K562 (cell line): ENCODE measurements at regions not wholly inside any gene's neighbourhood (a gene's known extent, or its start where the extent isn't known, plus 50 kb on each side); places are given as distances from the start of the nearest gene placed in this dataset.

Source experiments
- ATAC-seq: fragments of 200-7000 bp; cut with Tn5 transposase; 3 replicates; pipeline ENCODE4 v1.9.1; 2020; ENCODE audit warnings: moderate library complexity
- BruUV-seq: library from RNA; stranded (reverse); fragments of 400-500 nt; replicated peaks from 2 replicates; lab custom pipeline; 2021; lab: Mats Ljungman, UMichigan
- CTCF ChIA-PET: fragments of 300-600 bp; formaldehyde crosslinking; extraction: SDS; loops from one replicate; lab custom pipeline; 2021; ENCODE audit warnings: low intra/inter-chr PET ratio; lab: Yijun Ruan, JAX
- POLR2A ChIA-PET: fragments of 300-600, 350-650 bp; sonication (Branson Sonifier 250); formaldehyde crosslinking; extraction: SDS; loops from one replicate; lab custom pipeline; 2021; ENCODE audit warnings: antibody characterized with exemption, inconsistent platforms; lab: Yijun Ruan, JAX
- DNase-seq, 4 experiments: peaks; one replicate each; pipeline versions ENCODE4 v3.0.0 to v3.0.0-alpha.2; 2011 to 2018; ENCODE audit warnings: low spot score in 3 of 4, mixed read lengths in 3 of 4; ENCODE audit errors: extremely low read depth in 1 of 4
- FAIRE-seq: peaks from 2 replicates; lab custom pipeline; 2011; peaks lifted over from hg19 to GRCh38; lab: Jason Lieb, UNC
- H2AFZ ChIP-seq: 2 replicates; pipeline ENCODE4 v1.6.0; 2011; ENCODE audit warnings: low read depth, low read length, control low read depth, inconsistent platforms
- H3K27ac ChIP-seq: fragments of 200-600 bp; 3 replicates; pipeline ENCODE4 v1.8.0; 2011; ENCODE audit warnings: low read depth, mild to moderate bottlenecking, control low read depth, inconsistent platforms, low read length, moderate library complexity, mixed read lengths; ENCODE audit errors: extremely low read depth
- H3K27me3 ChIP-seq, 2 experiments: fragments of 300-600 bp in 1 of 2; 2 replicates in 1 of 2; 3 replicates in 1 of 2; pipeline versions ENCODE4 v1.6.0 to v1.8.0; 2011; ENCODE audit warnings: inconsistent platforms in 2 of 2, low read length in 2 of 2, mild to moderate bottlenecking in 1 of 2, mixed read lengths in 1 of 2, moderate library complexity in 1 of 2; ENCODE audit not compliant: control insufficient read depth in 2 of 2, insufficient read depth in 2 of 2
- H3K36me3 ChIP-seq: fragments of 300-600 bp; 3 replicates; pipeline ENCODE4 v1.8.0; 2011; ENCODE audit warnings: mild to moderate bottlenecking, low read length, inconsistent platforms; ENCODE audit not compliant: control insufficient read depth, insufficient read depth
- H3K4me1 ChIP-seq, 2 experiments: fragments of 200-600 bp in 1 of 2; replicated peaks in 1 of 2; 2 replicates in 1 of 2; 3 replicates in 1 of 2; pipeline versions ENCODE4 v1.5.1 to v1.8.0; 2011; ENCODE audit warnings: inconsistent platforms in 2 of 2, low read length in 2 of 2, mild to moderate bottlenecking in 1 of 2, mixed read lengths in 1 of 2, moderate library complexity in 1 of 2; ENCODE audit not compliant: control insufficient read depth in 2 of 2, insufficient read depth in 2 of 2
- H3K4me2 ChIP-seq: 2 replicates; pipeline ENCODE4 v1.6.1; 2011; ENCODE audit warnings: low read length, control low read depth, inconsistent platforms, mixed read lengths; ENCODE audit not compliant: insufficient read depth
- H3K4me3 ChIP-seq: fragments of 200-600 bp; sonication (generic), shearing (Covaris generic); 2 replicates; pipeline ENCODE4 v1.5.1; 2016; ENCODE audit warnings: control low read depth, inconsistent platforms
- H3K79me2 ChIP-seq: fragments of 200-600 bp; 3 replicates; pipeline ENCODE4 v1.8.0; 2011; ENCODE audit warnings: low read length, inconsistent platforms; ENCODE audit not compliant: control insufficient read depth, insufficient read depth
- H3K9ac ChIP-seq, 2 experiments: 2 replicates each; pipeline versions ENCODE4 v1.6.0 to v1.6.1; 2011; ENCODE audit warnings: low read depth in 2 of 2, low read length in 2 of 2, control low read depth in 1 of 2, inconsistent platforms in 1 of 2, mild to moderate bottlenecking in 1 of 2, mixed read lengths in 1 of 2; ENCODE audit not compliant: insufficient read depth in 1 of 2
- H3K9me1 ChIP-seq: one replicate; pipeline ENCODE4 v1.6.0; 2011; ENCODE audit warnings: inconsistent platforms, mild to moderate bottlenecking, low read length, moderate library complexity; ENCODE audit not compliant: control insufficient read depth, insufficient read depth
- H3K9me3 ChIP-seq: replicated peaks from 2 replicates; pipeline ENCODE4 v1.5.1; 2011; ENCODE audit warnings: low read depth, low read length, inconsistent platforms; ENCODE audit not compliant: control insufficient read depth, insufficient read depth
- H4K20me1 ChIP-seq: replicated peaks from 2 replicates; pipeline ENCODE4 v1.6.1; 2011; ENCODE audit warnings: low read length, inconsistent platforms, mixed read lengths; ENCODE audit not compliant: control insufficient read depth, insufficient read depth
- EGR1 ChIP-seq: fragments of 450-650 bp; conservative IDR thresholded peaks from 2 replicates; pipeline ENCODE4 v1.6.1; 2017; ENCODE audit warnings: mild to moderate bottlenecking
- MAX ChIP-seq: sonication (generic); formaldehyde crosslinking; IDR thresholded peaks from 2 replicates; pipeline ENCODE4 v1.9.0; 2022; ENCODE audit warnings: mild to moderate bottlenecking, missing genetic modification reagents
- MYC ChIP-seq, 2 experiments: fragments of 250-450 bp in 1 of 2; sonication (Bioruptor Pico) in 1 of 2; IDR thresholded peaks; 2 replicates each; pipeline versions ENCODE4 v1.5.1 to v1.6.1; 2012 to 2021; ENCODE audit warnings: low read depth in 2 of 2, borderline replicate concordance in 1 of 2, improper control_type of control experiment in 1 of 2, low read length in 1 of 2, mild to moderate bottlenecking in 1 of 2, moderate library complexity in 1 of 2
- POLR2A ChIP-seq: fragments of 450-650 bp; conservative IDR thresholded peaks from 2 replicates; pipeline ENCODE4 v1.6.1; 2016
- YY1 ChIP-seq, 3 experiments: IDR thresholded peaks; 2 replicates each; pipeline ENCODE4 v1.6.1; 2011; ENCODE audit warnings: low read length in 2 of 3, mild to moderate bottlenecking in 2 of 3, moderate library complexity in 2 of 3, borderline replicate concordance in 1 of 3, control low read depth in 1 of 3, low read depth in 1 of 3; ENCODE audit not compliant: insufficient read depth in 3 of 3, insufficient replicate concordance in 2 of 3, control insufficient read depth in 1 of 3, insufficient read length in 1 of 3; ENCODE audit errors: extremely low read depth in 1 of 3
- ZKSCAN3 ChIP-seq: fragments of 250-450 bp; sonication (Bioruptor Pico); IDR thresholded peaks from 2 replicates; pipeline ENCODE4 v1.4.0; 2020
- WGBS: fragments of 100-300 bp; shearing (Covaris generic); methylation state at CpG from one replicate; pipeline ENCODE4 v1.1.6; 2016; ENCODE audit warnings: low coverage, mixed read lengths; ENCODE audit not compliant: insufficient coverage; ENCODE audit errors: missing lambda C conversion rate; 5-methylcytosine and 5-hydroxymethylcytosine counted together
- in situ Hi-C: fragments of 300-500 bp; cut with MboI; formaldehyde crosslinking; loops from 4 replicates; pipeline ENCODE4 v1.15.0; 2018; ENCODE audit warnings: inconsistent platforms, mixed read lengths
- intact Hi-C: fragments of 100-400 bp; cut with micrococcal nuclease; formaldehyde crosslinking; loops from 2 replicates; pipeline ENCODE4 v1.14.2; 2022

- 38% methylated on average over 8 of the region's 8 CpGs for WGBS
- H3K9me1 ChIP-seq: no peaks in the 10 kb centered on the region
- H3K79me2 ChIP-seq: no peaks in the 10 kb centered on the region
- POLR2A ChIA-PET: interaction anchor here (1.2 kb wide), 1 partner anchor 13 kb away, joined by 3 read pairs; no protein-coding TSS in a partner anchor
- no TSS peak for BruUV-seq
- H3K4me1 ChIP-seq: peaks cover 14 to 23% of the 10 kb centered on the region in 2 experiments; a peak in 3 of 5 replicates
- TF ChIP-seq ZKSCAN3 (CRISPR knock-in tag) (no peak), POLR2A (no peak), MYC (IDR thresholded peaks at IDR 0.05; ENCODE audit: low read depth, low read length) (0 out of 2 replicates have a peak, but pooled peaks have one; percentile 28), MYC (CRISPR knock-in tag; IDR thresholded peaks at IDR 0.05; ENCODE audit: borderline replicate concordance, low read depth) (no peak), YY1 (IDR thresholded peaks at IDR 0.05; ENCODE audit: borderline replicate concordance in 1 of 3, control insufficient read depth in 1 of 3, extremely low read depth in 1 of 3, insufficient read depth in 3 of 3, insufficient read length in 1 of 3, insufficient replicate concordance in 2 of 3, low read depth in 1 of 3, low read length in 2 of 3) (peak in 1 of 3 experiments; percentile 32), EGR1 (no peak), MAX (0 out of 2 replicates have a peak, but pooled peaks have one; percentile 23)
- in situ Hi-C loops (no loop called here), intact Hi-C loops (no loop called here)
- no peak overlapping the region for H3K9ac ChIP-seq
- H2AFZ ChIP-seq: peak overlapping the region; percentile 70
- H3K27me3 ChIP-seq: no peaks in the 10 kb centered on the region
- FAIRE-seq (no peak), ATAC-seq (peak; percentile 31; the same call in 2 of the 3 replicates), DNase-seq (no peak)
- CTCF ChIA-PET: no interaction called here
- H3K4me3 ChIP-seq: no peak overlapping the region
- no peak overlapping the region for H3K27ac ChIP-seq
- no peaks in the 10 kb centered on the region for H4K20me1 ChIP-seq
- H3K4me2 ChIP-seq: no peak overlapping the region
- H3K36me3 ChIP-seq: no peaks in the 10 kb centered on the region
- H3K9me3 ChIP-seq: no peaks in the 10 kb centered on the region
Observed at GRCh38 chr1:168379104-168379860, 98.6 kb downstream of the TBX19 start.
